ENCODE measurements at regions not wholly inside any gene's neighbourhood (a gene's known extent, or its start where the extent isn't known, plus 50 kb on each side); places are given as distances from the start of the nearest gene placed in this dataset.

GRCh38 chr5:121188849-121189248 is 662.8 kb upstream of the FTMT start:
- no peak for TF ChIP-seq CTCF (IDR thresholded peaks at IDR 0.05; ENCODE audit: borderline replicate concordance, extremely low read depth, low read length, poor library complexity, severe bottlenecking)
- TF ChIP-seq EZH2 (IDR thresholded peaks at IDR 0.05; ENCODE audit: borderline replicate concordance, low read depth, low read length, severe bottlenecking) = no peak
